ENCODE measurements at regions not wholly inside any gene's neighbourhood (a gene's known extent, or its start where the extent isn't known, plus 50 kb on each side); places are given as distances from the start of the nearest gene placed in this dataset.

- Histone ChIP-seq H2AFZ (ENCODE audit: control insufficient read depth, low read length) (no peak overlapping the region), H3K36me3 (ENCODE audit: control insufficient read depth in 2 of 2, extremely low read depth in 1 of 2, insufficient read depth in 2 of 2, low read length in 2 of 2) (no peaks in the 10 kb centered on the region), H3K4me1 (ENCODE audit: control insufficient read depth, extremely low read depth, insufficient read depth, low read length) (no peaks in the 10 kb centered on the region), H3K4me3 (ENCODE audit: control insufficient read depth in 2 of 3, extremely low read depth in 1 of 3, insufficient read depth in 2 of 3, low read depth in 1 of 3, low read length in 3 of 3) (no peak overlapping the region), H3K9me1 (ENCODE audit: control insufficient read depth, extremely low read depth, insufficient read depth, low read length) (no peaks in the 10 kb centered on the region), H3K4me2 (ENCODE audit: control insufficient read depth, extremely low read depth, insufficient read depth, low read depth, low read length) (no peak overlapping the region), H3K79me2 (ENCODE audit: control insufficient read depth, insufficient read depth, low read length) (no peaks in the 10 kb centered on the region), H3K27ac (ENCODE audit: control insufficient read depth, insufficient read depth, low read length) (no peak overlapping the region), H3K9me3 (ENCODE audit: control insufficient read depth, low read depth, low read length) (no peaks in the 10 kb centered on the region), H3K27me3 (ENCODE audit: control insufficient read depth, extremely low read depth, insufficient read depth, low read length) (no peaks in the 10 kb centered on the region), H3K9ac (ENCODE audit: control insufficient read depth, extremely low read depth, insufficient read depth, low read length) (no peak overlapping the region), H4K20me1 (ENCODE audit: control insufficient read depth, extremely low read depth, insufficient read depth, low read length) (no peaks in the 10 kb centered on the region)
- no peak for FAIRE-seq
- DNase-seq (ENCODE audit: low read depth, low spot score), result no peak
- TF ChIP-seq EZH2 (IDR thresholded peaks at IDR 0.05; ENCODE audit: low read length) (no peak), CTCF (optimal IDR thresholded peaks at IDR 0.05 in 1 of 3, IDR thresholded peaks at IDR 0.05 in 1 of 3, conservative IDR thresholded peaks at IDR 0.05 in 1 of 3; ENCODE audit: extremely low read depth in 1 of 3, insufficient read depth in 2 of 3, low read length in 3 of 3) (no peak)
- dilution Hi-C loops (cut with MboI; ENCODE audit: extremely low pct_ligation_motif_present, low sequenced_read_pairs), result no loop called here
Measured at GRCh38 chr4:147401221-147401620, 79.7 kb upstream of the EDNRA start.

GRCh38 chr4:147407261-147408045, 73.4 kb upstream of the EDNRA start:
- Histone ChIP-seq H2AFZ (ENCODE audit: control insufficient read depth, low read length) (no peak overlapping the region), H4K20me1 (ENCODE audit: control insufficient read depth, extremely low read depth, insufficient read depth, low read length) (no peaks in the 10 kb centered on the region), H3K4me1 (ENCODE audit: control insufficient read depth, extremely low read depth, insufficient read depth, low read length) (no peaks in the 10 kb centered on the region), H3K9me1 (ENCODE audit: control insufficient read depth, extremely low read depth, insufficient read depth, low read length) (no peaks in the 10 kb centered on the region), H3K27ac (ENCODE audit: control insufficient read depth, insufficient read depth, low read length) (no peak overlapping the region), H3K27me3 (ENCODE audit: control insufficient read depth, extremely low read depth, insufficient read depth, low read length) (no peaks in the 10 kb centered on the region), H3K4me2 (ENCODE audit: control insufficient read depth, extremely low read depth, insufficient read depth, low read depth, low read length) (no peak overlapping the region), H3K9ac (ENCODE audit: control insufficient read depth, extremely low read depth, insufficient read depth, low read length) (no peak overlapping the region), H3K79me2 (ENCODE audit: control insufficient read depth, insufficient read depth, low read length) (no peaks in the 10 kb centered on the region), H3K36me3 (ENCODE audit: control insufficient read depth in 2 of 2, extremely low read depth in 1 of 2, insufficient read depth in 2 of 2, low read length in 2 of 2) (no peaks in the 10 kb centered on the region), H3K9me3 (ENCODE audit: control insufficient read depth, low read depth, low read length) (no peaks in the 10 kb centered on the region), H3K4me3 (ENCODE audit: control insufficient read depth in 2 of 3, extremely low read depth in 1 of 3, insufficient read depth in 2 of 3, low read depth in 1 of 3, low read length in 3 of 3) (no peak overlapping the region)
- no peak for DNase-seq (ENCODE audit: low read depth, low spot score)
- peak; percentile 48 to 69 (median 61) for TF ChIP-seq CTCF (optimal IDR thresholded peaks at IDR 0.05 in 1 of 3, IDR thresholded peaks at IDR 0.05 in 1 of 3, conservative IDR thresholded peaks at IDR 0.05 in 1 of 3; ENCODE audit: extremely low read depth in 1 of 3, insufficient read depth in 2 of 3, low read length in 3 of 3)
- TF ChIP-seq EZH2 (IDR thresholded peaks at IDR 0.05; ENCODE audit: low read length), result no peak
- dilution Hi-C loops (cut with MboI; ENCODE audit: extremely low pct_ligation_motif_present, low sequenced_read_pairs), result no loop called here
- peak; percentile 9 for FAIRE-seq
